ENCODE measurements at regions not wholly inside any gene's neighbourhood (a gene's known extent, or its start where the extent isn't known, plus 50 kb on each side); places are given as distances from the start of the nearest gene placed in this dataset.

DNA sequence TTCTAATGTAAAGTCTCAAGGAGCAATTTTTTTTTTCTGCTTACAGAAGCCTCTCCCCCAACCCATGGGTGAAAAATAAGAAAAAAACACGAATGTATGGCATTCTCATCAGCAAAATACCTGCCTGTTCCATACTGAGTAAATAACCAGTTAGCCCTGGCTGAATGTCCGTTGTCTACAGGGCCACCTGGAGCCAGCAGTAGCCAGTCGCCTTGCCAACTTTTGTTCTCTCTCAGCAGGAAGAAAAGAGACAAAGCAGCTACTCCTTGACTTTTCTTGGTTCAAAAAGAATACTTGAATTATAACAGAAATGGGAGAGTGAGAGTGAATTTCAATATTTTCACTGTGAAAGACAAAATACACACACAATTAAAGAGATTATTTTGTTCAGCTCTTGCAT lies 532.9 kb upstream of the CRIM1 start:
- Histone ChIP-seq H3K9ac (ENCODE audit: low read length) (no peak overlapping the region), H2AFZ (ENCODE audit: low read length) (no peak overlapping the region), H4K20me1 (ENCODE audit: low read length) (no peaks in the 10 kb centered on the region), H3K27ac (ENCODE audit: low read length) (no peak overlapping the region), H3K9me3 (ENCODE audit: low read length) (0 out of 2 replicates have a peak, but pooled peaks cover 3% of the 10 kb centered on the region), H3K36me3 (ENCODE audit: low read depth, low read length) (no peaks in the 10 kb centered on the region), H3K4me1 (ENCODE audit: insufficient read depth, low read length) (no peaks in the 10 kb centered on the region), H3F3A (ENCODE audit: low read length, unreplicated experiment) (no peaks in the 10 kb centered on the region), H3K4me2 (ENCODE audit: low read length) (no peak overlapping the region), H3K4me3 (ENCODE audit: low read length) (no peak overlapping the region), H3K9me2 (replicated peaks; ENCODE audit: low read length) (no peaks in the 10 kb centered on the region), H3K79me2 (ENCODE audit: low read length) (no peaks in the 10 kb centered on the region), H3K27me3 (ENCODE audit: low read length) (peaks cover 54% of the 10 kb centered on the region)
- no peak for ATAC-seq
- intact Hi-C loops (cut with micrococcal nuclease), result no loop called here
- no peak for DNase-seq
- no TSS peak for BruUV-seq (replicated peaks)
- ChIA-PET POLR2A (ENCODE audit: unreplicated experiment) (no interaction called here), CTCF (no interaction called here)
- TF ChIP-seq EZH2 (IDR thresholded peaks at IDR 0.05; ENCODE audit: low read length, unreplicated experiment) (no peak), EZH2phosphoT487 (IDR thresholded peaks at IDR 0.05; ENCODE audit: borderline replicate concordance, low read length) (no peak)
- TF ChIP-seq, protein P1, sequence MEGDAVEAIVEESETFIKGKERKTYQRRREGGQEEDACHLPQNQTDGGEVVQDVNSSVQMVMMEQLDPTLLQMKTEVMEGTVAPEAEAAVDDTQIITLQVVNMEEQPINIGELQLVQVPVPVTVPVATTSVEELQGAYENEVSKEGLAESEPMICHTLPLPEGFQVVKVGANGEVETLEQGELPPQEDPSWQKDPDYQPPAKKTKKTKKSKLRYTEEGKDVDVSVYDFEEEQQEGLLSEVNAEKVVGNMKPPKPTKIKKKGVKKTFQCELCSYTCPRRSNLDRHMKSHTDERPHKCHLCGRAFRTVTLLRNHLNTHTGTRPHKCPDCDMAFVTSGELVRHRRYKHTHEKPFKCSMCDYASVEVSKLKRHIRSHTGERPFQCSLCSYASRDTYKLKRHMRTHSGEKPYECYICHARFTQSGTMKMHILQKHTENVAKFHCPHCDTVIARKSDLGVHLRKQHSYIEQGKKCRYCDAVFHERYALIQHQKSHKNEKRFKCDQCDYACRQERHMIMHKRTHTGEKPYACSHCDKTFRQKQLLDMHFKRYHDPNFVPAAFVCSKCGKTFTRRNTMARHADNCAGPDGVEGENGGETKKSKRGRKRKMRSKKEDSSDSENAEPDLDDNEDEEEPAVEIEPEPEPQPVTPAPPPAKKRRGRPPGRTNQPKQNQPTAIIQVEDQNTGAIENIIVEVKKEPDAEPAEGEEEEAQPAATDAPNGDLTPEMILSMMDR (conservative IDR thresholded peaks at IDR 0.05; ENCODE audit: low read depth, low read length), result no peak

DNA sequence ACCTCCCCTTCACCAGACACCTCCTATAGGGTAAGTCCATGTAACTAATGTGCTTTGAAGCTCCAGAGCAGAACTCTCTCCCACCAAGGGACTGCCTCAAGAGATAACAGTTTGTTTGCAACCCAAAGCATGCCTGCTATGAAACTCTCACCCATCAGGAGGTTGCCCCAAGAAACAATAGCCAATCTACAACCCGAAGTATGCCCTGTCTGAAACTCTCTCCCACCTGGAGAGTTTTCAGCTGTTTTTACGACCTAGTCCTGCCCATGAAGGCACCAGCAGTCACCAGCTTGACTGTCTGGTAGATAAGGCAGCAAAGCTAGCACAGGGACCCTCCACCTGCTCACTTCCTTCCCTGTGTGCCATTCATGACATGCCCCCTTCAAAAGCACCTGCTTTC lies 533.9 kb upstream of the CRIM1 start:
- intact Hi-C loops (cut with micrococcal nuclease), result no loop called here
- Histone ChIP-seq H2AFZ (ENCODE audit: low read length) (no peak overlapping the region), H3K9ac (ENCODE audit: low read length) (no peak overlapping the region), H3K4me1 (ENCODE audit: insufficient read depth, low read length) (no peaks in the 10 kb centered on the region), H3K27me3 (ENCODE audit: low read length) (peaks cover 45% of the 10 kb centered on the region), H3K36me3 (ENCODE audit: low read depth, low read length) (no peaks in the 10 kb centered on the region), H3K27ac (ENCODE audit: low read length) (no peak overlapping the region), H4K20me1 (ENCODE audit: low read length) (no peaks in the 10 kb centered on the region), H3K4me2 (ENCODE audit: low read length) (no peak overlapping the region), H3F3A (ENCODE audit: low read length, unreplicated experiment) (no peaks in the 10 kb centered on the region), H3K9me3 (ENCODE audit: low read length) (0 out of 2 replicates have a peak, but pooled peaks cover 3% of the 10 kb centered on the region), H3K4me3 (ENCODE audit: low read length) (no peak overlapping the region), H3K9me2 (replicated peaks; ENCODE audit: low read length) (no peaks in the 10 kb centered on the region), H3K79me2 (ENCODE audit: low read length) (no peaks in the 10 kb centered on the region)
- DNase-seq (no peak), ATAC-seq (no peak)
- BruUV-seq (replicated peaks), result no TSS peak
- ChIA-PET POLR2A (ENCODE audit: unreplicated experiment) (no interaction called here), CTCF (no interaction called here)
- TF ChIP-seq, protein P1 (conservative IDR thresholded peaks at IDR 0.05; ENCODE audit: low read depth, low read length), result no peak
- no peak for TF ChIP-seq EZH2phosphoT487 (IDR thresholded peaks at IDR 0.05; ENCODE audit: borderline replicate concordance, low read length)
- TF ChIP-seq EZH2 (IDR thresholded peaks at IDR 0.05; ENCODE audit: low read length, unreplicated experiment), result no peak

DNA sequence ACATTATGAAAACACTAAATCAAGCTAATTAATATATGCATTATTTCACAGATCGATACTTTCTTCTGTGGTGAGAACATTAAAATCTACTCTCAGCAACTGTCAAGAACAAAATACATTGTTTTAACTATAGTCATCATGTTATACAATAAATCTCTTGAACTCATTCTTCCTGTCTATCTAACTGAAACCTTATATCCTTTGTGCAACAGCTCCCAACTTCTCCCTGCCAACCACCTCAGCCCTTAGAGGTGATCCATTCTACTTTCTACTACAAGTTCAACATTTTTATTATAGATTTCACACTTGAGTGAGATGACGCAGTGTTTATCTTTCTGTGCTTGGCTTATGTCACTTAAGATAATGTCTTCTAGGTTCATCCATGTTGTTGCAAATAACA lies 535.2 kb upstream of the CRIM1 start:
- H3F3A ChIP-seq (ENCODE audit: low read length, unreplicated experiment), result no peaks in the 10 kb centered on the region
- H3K79me2 ChIP-seq (ENCODE audit: low read length), result no peaks in the 10 kb centered on the region
- BruUV-seq (replicated peaks), result no TSS peak
- H3K4me3 ChIP-seq (ENCODE audit: low read length), result no peak overlapping the region
- H4K20me1 ChIP-seq (ENCODE audit: low read length), result no peaks in the 10 kb centered on the region
- DNase-seq (no peak), ATAC-seq (no peak)
- H3K27ac ChIP-seq (ENCODE audit: low read length), result no peak overlapping the region
- no peaks in the 10 kb centered on the region for H3K36me3 ChIP-seq (ENCODE audit: low read depth, low read length)
- H3K27me3 ChIP-seq (ENCODE audit: low read length), result peaks cover 41% of the 10 kb centered on the region
- no peak overlapping the region for H3K4me2 ChIP-seq (ENCODE audit: low read length)
- no peak overlapping the region for H3K9ac ChIP-seq (ENCODE audit: low read length)
- no peaks in the 10 kb centered on the region for H3K9me2 ChIP-seq (replicated peaks; ENCODE audit: low read length)
- no peaks in the 10 kb centered on the region for H3K9me3 ChIP-seq (ENCODE audit: low read length)
- TF ChIP-seq, protein P1 (conservative IDR thresholded peaks at IDR 0.05; ENCODE audit: low read depth, low read length), result no peak
- TF ChIP-seq EZH2 (IDR thresholded peaks at IDR 0.05; ENCODE audit: low read length, unreplicated experiment) (no peak), EZH2phosphoT487 (IDR thresholded peaks at IDR 0.05; ENCODE audit: borderline replicate concordance, low read length) (no peak)
- no peaks in the 10 kb centered on the region for H3K4me1 ChIP-seq (ENCODE audit: insufficient read depth, low read length)
- no peak overlapping the region for H2AFZ ChIP-seq (ENCODE audit: low read length)
- ChIA-PET POLR2A (ENCODE audit: unreplicated experiment) (no interaction called here), CTCF (no interaction called here)
- intact Hi-C loops (cut with micrococcal nuclease), result no loop called here
